Endodermal cell (in vitro differentiated cells): ENCODE measurements at regions not wholly inside any gene's neighbourhood (a gene's known extent, or its start where the extent isn't known, plus 50 kb on each side); places are given as distances from the start of the nearest gene placed in this dataset.

Experiments
- DNase-seq: peaks from one replicate; pipeline ENCODE4 v3.0.0-alpha.2; 2017
- H3K27ac ChIP-seq: 2 replicates; pipeline ENCODE4 v1.5.1; 2013; ENCODE audit warnings: mild to moderate bottlenecking, low read depth, low read length, moderate library complexity
- H3K27me3 ChIP-seq: 2 replicates; pipeline ENCODE4 v1.6.1; 2013; ENCODE audit warnings: mild to moderate bottlenecking, low read length, moderate library complexity; ENCODE audit not compliant: insufficient read depth, control insufficient read depth, poor library complexity, severe bottlenecking
- H3K36me3 ChIP-seq: 2 replicates; pipeline ENCODE4 v1.7.0; 2013; ENCODE audit warnings: mild to moderate bottlenecking, low read length, moderate library complexity; ENCODE audit not compliant: control insufficient read depth, insufficient read depth
- H3K4me1 ChIP-seq: one replicate; pipeline ENCODE4 v1.7.0; 2013; ENCODE audit warnings: low read length; ENCODE audit not compliant: control insufficient read depth, insufficient read depth
- H3K4me3 ChIP-seq: 2 replicates; pipeline ENCODE4 v1.5.1; 2013; ENCODE audit warnings: mild to moderate bottlenecking, low read length, moderate library complexity
- H3K9ac ChIP-seq: 2 replicates; pipeline ENCODE4 v1.6.1; 2013; ENCODE audit warnings: mild to moderate bottlenecking, low read length, moderate library complexity; ENCODE audit not compliant: poor library complexity, severe bottlenecking; ENCODE audit errors: extremely low read depth
- H3K9me3 ChIP-seq: 2 replicates; pipeline ENCODE4 v1.6.1; 2013; ENCODE audit warnings: mild to moderate bottlenecking, low read length, moderate library complexity; ENCODE audit not compliant: control insufficient read depth
- H3K27ac Mint-ChIP-seq: 2 replicates; pipeline ENCODE4 v1.8.0; 2020; ENCODE audit warnings: mixed read lengths
- H3K27me3 Mint-ChIP-seq: 2 replicates; pipeline ENCODE4 v1.8.0; 2021; ENCODE audit warnings: mild to moderate bottlenecking, mixed read lengths; ENCODE audit not compliant: insufficient read depth
- H3K36me3 Mint-ChIP-seq: 2 replicates; pipeline ENCODE4 v1.8.0; 2020; ENCODE audit warnings: low read depth, mixed read lengths
- H3K4me1 Mint-ChIP-seq: 2 replicates; pipeline ENCODE4 v1.8.0; 2020; ENCODE audit warnings: mixed read lengths
- H3K4me3 Mint-ChIP-seq: 2 replicates; pipeline ENCODE4 v1.8.0; 2020; ENCODE audit warnings: mild to moderate bottlenecking, moderate library complexity, mixed read lengths
- H3K9me3 Mint-ChIP-seq: 2 replicates; pipeline ENCODE4 v1.8.0; 2020; ENCODE audit warnings: mild to moderate bottlenecking, mixed read lengths
- WGBS, 2 experiments: methylation state at CpG; one replicate each; pipeline versions ENCODE4 v1.1.5 to v1.1.7; 2013; ENCODE audit warnings: missing lambda C conversion rate in 2 of 2, mixed read lengths in 1 of 2; ENCODE audit not compliant: insufficient coverage in 1 of 2, insufficient read length in 1 of 2; 5-methylcytosine and 5-hydroxymethylcytosine counted together
- TF ChIP-seq, protein P1 (sequence below): fragments of 200-600 bp; sonication (generic); conservative IDR thresholded peaks from 2 replicates; pipeline ENCODE4 v1.5.0; 2021; ENCODE audit warnings: antibody characterized with exemption, mild to moderate bottlenecking

DNA sequence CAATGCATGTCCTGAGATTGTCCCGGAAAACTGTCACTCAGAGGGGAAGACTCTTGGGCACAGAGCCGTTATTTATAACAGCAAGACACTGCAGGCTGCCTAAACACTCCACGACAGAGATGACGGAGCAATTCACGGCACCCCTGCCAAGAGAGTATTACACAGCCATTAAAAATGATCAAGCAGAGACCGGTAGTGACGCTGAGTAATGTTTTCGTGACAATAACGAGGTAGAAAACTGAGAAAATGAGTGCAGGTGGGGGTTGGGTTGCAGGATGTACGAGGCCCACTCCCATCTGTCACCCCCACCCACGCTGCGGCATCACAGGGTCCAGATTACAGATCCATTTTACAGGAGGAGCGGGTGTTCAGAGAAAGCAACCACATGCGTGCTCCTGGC is 58.9 kb upstream of the LINGO1 start:
- H3K9ac ChIP-seq, result no peak overlapping the region
- Mint-ChIP-seq H3K36me3 (no peaks in the 10 kb centered on the region), H3K4me1 (peaks cover 2% of the 10 kb centered on the region), H3K9me3 (no peaks in the 10 kb centered on the region), H3K27ac (no peak overlapping the region), H3K4me3 (no peak overlapping the region), H3K27me3 (peaks cover 2% of the 10 kb centered on the region)
- H3K27me3 ChIP-seq, result no peaks in the 10 kb centered on the region
- H3K36me3 ChIP-seq, result no peaks in the 10 kb centered on the region
- WGBS, 2 experiments, result 92 to 93% methylated on average over 10 to 14 of the region's 14 CpGs
- H3K27ac ChIP-seq, result no peak overlapping the region
- H3K9me3 ChIP-seq, result no peaks in the 10 kb centered on the region
- TF ChIP-seq, protein P1, sequence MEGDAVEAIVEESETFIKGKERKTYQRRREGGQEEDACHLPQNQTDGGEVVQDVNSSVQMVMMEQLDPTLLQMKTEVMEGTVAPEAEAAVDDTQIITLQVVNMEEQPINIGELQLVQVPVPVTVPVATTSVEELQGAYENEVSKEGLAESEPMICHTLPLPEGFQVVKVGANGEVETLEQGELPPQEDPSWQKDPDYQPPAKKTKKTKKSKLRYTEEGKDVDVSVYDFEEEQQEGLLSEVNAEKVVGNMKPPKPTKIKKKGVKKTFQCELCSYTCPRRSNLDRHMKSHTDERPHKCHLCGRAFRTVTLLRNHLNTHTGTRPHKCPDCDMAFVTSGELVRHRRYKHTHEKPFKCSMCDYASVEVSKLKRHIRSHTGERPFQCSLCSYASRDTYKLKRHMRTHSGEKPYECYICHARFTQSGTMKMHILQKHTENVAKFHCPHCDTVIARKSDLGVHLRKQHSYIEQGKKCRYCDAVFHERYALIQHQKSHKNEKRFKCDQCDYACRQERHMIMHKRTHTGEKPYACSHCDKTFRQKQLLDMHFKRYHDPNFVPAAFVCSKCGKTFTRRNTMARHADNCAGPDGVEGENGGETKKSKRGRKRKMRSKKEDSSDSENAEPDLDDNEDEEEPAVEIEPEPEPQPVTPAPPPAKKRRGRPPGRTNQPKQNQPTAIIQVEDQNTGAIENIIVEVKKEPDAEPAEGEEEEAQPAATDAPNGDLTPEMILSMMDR, result no peak
- no peak overlapping the region for H3K4me3 ChIP-seq
- DNase-seq, result no peak
- no peaks in the 10 kb centered on the region for H3K4me1 ChIP-seq

DNA sequence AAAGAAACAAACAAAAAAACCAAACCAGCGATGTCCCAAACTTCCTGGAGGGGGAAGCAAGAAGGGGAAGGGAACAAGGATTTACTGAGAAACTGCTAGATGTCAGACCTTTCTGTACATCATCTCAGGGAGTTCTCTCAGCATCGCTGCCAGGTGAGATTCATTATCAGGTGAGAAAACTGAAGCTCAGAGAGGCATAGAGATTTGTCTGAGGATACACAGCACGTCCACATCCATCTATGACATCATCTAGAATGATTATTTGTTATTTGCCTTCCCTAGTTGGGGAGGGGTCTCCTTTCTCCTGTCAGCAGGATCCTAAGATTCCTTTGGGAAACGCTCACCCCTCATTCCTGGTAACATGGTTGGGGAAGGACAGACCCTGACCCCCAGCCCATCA is 57.1 kb upstream of the LINGO1 start:
- WGBS, 2 experiments, result 88 to 93% methylated on average over 2 to 4 of the region's 4 CpGs
- Mint-ChIP-seq H3K27ac (no peak overlapping the region), H3K4me3 (no peak overlapping the region)

DNA sequence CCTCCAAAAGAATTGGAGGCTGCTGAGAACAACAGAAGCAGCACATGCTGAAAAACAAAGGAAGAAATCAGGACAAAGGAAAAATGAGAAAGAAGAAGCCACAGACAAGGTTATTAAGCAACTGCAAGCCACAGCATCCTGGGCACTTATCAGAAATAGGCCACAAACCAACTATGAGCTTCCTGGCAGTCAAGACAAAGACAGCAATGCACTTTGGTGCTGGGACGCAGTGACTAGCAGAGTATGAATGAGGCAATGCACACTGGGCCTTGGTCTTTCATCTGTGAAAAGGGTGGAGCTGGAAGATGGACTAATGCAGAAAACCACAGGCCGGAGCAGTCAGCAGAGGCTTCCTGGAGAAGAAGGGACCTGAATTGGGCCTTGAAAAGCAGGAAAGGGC is 56.0 kb upstream of the LINGO1 start:
- Mint-ChIP-seq H3K4me1 (peaks cover 5% of the 10 kb centered on the region), H3K4me3 (no peak overlapping the region)

More for the DNA sequence above, 57.1 kb upstream of the LINGO1 start:
- H3K36me3 Mint-ChIP-seq, result no peaks in the 10 kb centered on the region
- TF ChIP-seq, protein P1, result no peak
- no peaks in the 10 kb centered on the region for H3K36me3 ChIP-seq
- no peaks in the 10 kb centered on the region for H3K27me3 ChIP-seq
- no peaks in the 10 kb centered on the region for H3K4me1 ChIP-seq
- H3K4me1 Mint-ChIP-seq, result peaks cover 5% of the 10 kb centered on the region
- H3K27ac ChIP-seq, result no peak overlapping the region
- H3K4me3 ChIP-seq, result no peak overlapping the region
- H3K9me3 Mint-ChIP-seq, result no peaks in the 10 kb centered on the region
- no peak for DNase-seq
- H3K9ac ChIP-seq, result no peak overlapping the region
- peaks cover 3% of the 10 kb centered on the region for H3K27me3 Mint-ChIP-seq
- no peaks in the 10 kb centered on the region for H3K9me3 ChIP-seq

More for the DNA sequence above, 56.0 kb upstream of the LINGO1 start:
- H3K27ac ChIP-seq, result no peak overlapping the region
- Mint-ChIP-seq H3K36me3 (no peaks in the 10 kb centered on the region), H3K27me3 (peaks cover 3% of the 10 kb centered on the region), H3K9me3 (no peaks in the 10 kb centered on the region), H3K27ac (no peak overlapping the region)
- TF ChIP-seq, protein P1, result no peak
- 95 to 100% methylated on average over 2 of the region's 2 CpGs for WGBS, 2 experiments
- no peak overlapping the region for H3K9ac ChIP-seq
- H3K9me3 ChIP-seq, result no peaks in the 10 kb centered on the region
- no peak for DNase-seq
- no peaks in the 10 kb centered on the region for H3K27me3 ChIP-seq
- no peaks in the 10 kb centered on the region for H3K36me3 ChIP-seq
- no peaks in the 10 kb centered on the region for H3K4me1 ChIP-seq
- no peak overlapping the region for H3K4me3 ChIP-seq
